GM23338 (cell line): ENCODE measurements at regions not wholly inside any gene's neighbourhood (a gene's known extent, or its start where the extent isn't known, plus 50 kb on each side); places are given as distances from the start of the nearest gene placed in this dataset.

Experiments used
- CTCF ChIP-seq, 2 experiments: fragments of 200-600 bp in 1 of 2; sonication (generic) in 1 of 2; conservative IDR thresholded peaks; 2 replicates each; pipeline versions ENCODE4 v1.5.1 to v1.6.1; 2016 to 2017; ENCODE audit warnings: antibody characterized with exemption in 2 of 2, low read depth in 2 of 2, mild to moderate bottlenecking in 2 of 2, moderate library complexity in 1 of 2
- ETS1 ChIP-seq: IDR thresholded peaks from 2 replicates; pipeline ENCODE4 v1.6.1; 2016; ENCODE audit warnings: antibody characterized with exemption
- EZH2phosphoT487 ChIP-seq: fragments of 200-600 bp; sonication (generic); IDR thresholded peaks from one replicate; pipeline ENCODE4 v1.8.1; 2018; ENCODE audit warnings: antibody characterized with exemption; ENCODE audit not compliant: unreplicated experiment
- JUNB ChIP-seq: IDR thresholded peaks from one replicate; pipeline ENCODE4 v1.6.1; 2016; ENCODE audit warnings: antibody characterized with exemption; ENCODE audit not compliant: unreplicated experiment
- NANOG ChIP-seq: IDR thresholded peaks from 2 replicates; pipeline ENCODE4 v1.6.1; 2016; ENCODE audit warnings: antibody characterized with exemption, borderline replicate concordance
- POLR2AphosphoS5 ChIP-seq: IDR thresholded peaks from 2 replicates; pipeline ENCODE4 v1.6.1; 2016; ENCODE audit warnings: antibody characterized with exemption, low read depth
- STAT1 ChIP-seq: IDR thresholded peaks from one replicate; pipeline ENCODE4 v1.6.1; 2016; ENCODE audit warnings: antibody characterized with exemption; ENCODE audit not compliant: unreplicated experiment
- ZNF114 ChIP-seq: fragments of 250-450 bp; sonication (Bioruptor Pico); IDR thresholded peaks from 2 replicates; pipeline ENCODE4 v1.5.0; 2020; ENCODE audit warnings: mild to moderate bottlenecking, moderate library complexity
- ZNF331 ChIP-seq: fragments of 250-450 bp; sonication (Bioruptor Pico); IDR thresholded peaks from 2 replicates; pipeline ENCODE4 v1.5.0; 2020; ENCODE audit warnings: low read depth, mild to moderate bottlenecking, moderate library complexity
- ZNF462 ChIP-seq: fragments of 250-450 bp; sonication (Bioruptor Pico); IDR thresholded peaks from 2 replicates; pipeline ENCODE4 v1.5.0; 2020; ENCODE audit warnings: mild to moderate bottlenecking, moderate library complexity

- no peak for TF ChIP-seq ZNF462 (CRISPR knock-in tag)
- no peak for TF ChIP-seq JUNB
- TF ChIP-seq ZNF331 (CRISPR knock-in tag): no peak
- no peak for TF ChIP-seq POLR2AphosphoS5
- TF ChIP-seq STAT1: no peak
- TF ChIP-seq ZNF114 (CRISPR knock-in tag): no peak
- TF ChIP-seq ETS1: no peak
- TF ChIP-seq NANOG: no peak
- TF ChIP-seq EZH2phosphoT487: no peak
- no peak for TF ChIP-seq CTCF (conservative IDR thresholded peaks at IDR 0.05; ENCODE audit: low read depth in 2 of 2)
Observed at GRCh38 chr12:67773896-67774295, 125.4 kb downstream of the DYRK2 start (continued).
